DND-41 (cell line): ENCODE measurements at regions not wholly inside any gene's neighbourhood (a gene's known extent, or its start where the extent isn't known, plus 50 kb on each side); places are given as distances from the start of the nearest gene placed in this dataset.

ENCODE experiments used
- ATAC-seq: fragments of 200-7000 bp; cut with Tn5 transposase; 3 replicates; pipeline ENCODE4 v1.9.1; 2021; ENCODE audit warnings: low read depth; ENCODE audit not compliant: insufficient read depth
- DNase-seq: peaks from one replicate; pipeline ENCODE4 v3.0.0-alpha.2; 2020
- H2AFZ ChIP-seq: 2 replicates; pipeline ENCODE4 v1.6.0; 2012; ENCODE audit warnings: low read depth, low read length
- H3K27ac ChIP-seq: 2 replicates; pipeline ENCODE4 v1.5.1; 2012; ENCODE audit warnings: low read length, inconsistent platforms
- H3K27me3 ChIP-seq: fragments of 200-600 bp; sonication (generic); 2 replicates; pipeline ENCODE4 v1.6.0; 2012; ENCODE audit warnings: low read length, mild to moderate bottlenecking, inconsistent platforms; ENCODE audit not compliant: insufficient read depth, poor library complexity
- H3K36me3 ChIP-seq: 2 replicates; pipeline ENCODE4 v1.5.1; 2012; ENCODE audit warnings: low read length, inconsistent platforms; ENCODE audit not compliant: insufficient read depth
- H3K4me1 ChIP-seq: 2 replicates; pipeline ENCODE4 v1.5.1; 2012; ENCODE audit warnings: mild to moderate bottlenecking, low read length; ENCODE audit not compliant: insufficient read depth
- H3K4me2 ChIP-seq: 2 replicates; pipeline ENCODE4 v1.6.0; 2012; ENCODE audit warnings: mild to moderate bottlenecking, moderate library complexity, low read length, inconsistent platforms; ENCODE audit not compliant: insufficient read depth
- H3K4me3 ChIP-seq, 2 experiments: fragments of 200-600 bp in 1 of 2; shearing (Covaris generic) in 1 of 2; 2 replicates each; pipeline ENCODE4 v1.5.1; 2012 to 2016; ENCODE audit warnings: inconsistent platforms in 2 of 2, low read length in 2 of 2, mild to moderate bottlenecking in 2 of 2, low read depth in 1 of 2, moderate library complexity in 1 of 2
- H3K79me2 ChIP-seq: 2 replicates; pipeline ENCODE4 v1.6.0; 2012; ENCODE audit warnings: low read length, inconsistent platforms; ENCODE audit not compliant: insufficient read depth
- H3K9ac ChIP-seq: 2 replicates; pipeline ENCODE4 v1.6.0; 2012; ENCODE audit warnings: low read depth, mild to moderate bottlenecking, inconsistent platforms, low read length, moderate library complexity
- H3K9me3 ChIP-seq: 2 replicates; pipeline ENCODE4 v1.5.1; 2012; ENCODE audit warnings: low read length, moderate library complexity, mild to moderate bottlenecking, inconsistent platforms; ENCODE audit not compliant: insufficient read depth, severe bottlenecking
- H4K20me1 ChIP-seq: 2 replicates; pipeline ENCODE4 v1.6.0; 2012; ENCODE audit warnings: low read length; ENCODE audit not compliant: insufficient read depth
- EZH2 ChIP-seq: IDR thresholded peaks from 3 replicates; pipeline ENCODE4 v1.6.1; 2012; ENCODE audit warnings: borderline replicate concordance, low read depth, mild to moderate bottlenecking, moderate library complexity, low read length, inconsistent platforms; ENCODE audit not compliant: severe bottlenecking
- TF ChIP-seq, protein P1 (sequence below): IDR thresholded peaks from 2 replicates; pipeline ENCODE4 v1.5.1; 2012; ENCODE audit warnings: borderline replicate concordance, low read length, moderate library complexity, mild to moderate bottlenecking; ENCODE audit not compliant: poor library complexity, severe bottlenecking; ENCODE audit errors: extremely low read depth

GRCh38 chr3:18019161-18019495, 276.7 kb upstream of the TBC1D5 start:
- H4K20me1 ChIP-seq: no peaks in the 10 kb centered on the region
- peaks cover 46% of the 10 kb centered on the region for H3K4me1 ChIP-seq
- no peak for DNase-seq
- TF ChIP-seq, protein P1, sequence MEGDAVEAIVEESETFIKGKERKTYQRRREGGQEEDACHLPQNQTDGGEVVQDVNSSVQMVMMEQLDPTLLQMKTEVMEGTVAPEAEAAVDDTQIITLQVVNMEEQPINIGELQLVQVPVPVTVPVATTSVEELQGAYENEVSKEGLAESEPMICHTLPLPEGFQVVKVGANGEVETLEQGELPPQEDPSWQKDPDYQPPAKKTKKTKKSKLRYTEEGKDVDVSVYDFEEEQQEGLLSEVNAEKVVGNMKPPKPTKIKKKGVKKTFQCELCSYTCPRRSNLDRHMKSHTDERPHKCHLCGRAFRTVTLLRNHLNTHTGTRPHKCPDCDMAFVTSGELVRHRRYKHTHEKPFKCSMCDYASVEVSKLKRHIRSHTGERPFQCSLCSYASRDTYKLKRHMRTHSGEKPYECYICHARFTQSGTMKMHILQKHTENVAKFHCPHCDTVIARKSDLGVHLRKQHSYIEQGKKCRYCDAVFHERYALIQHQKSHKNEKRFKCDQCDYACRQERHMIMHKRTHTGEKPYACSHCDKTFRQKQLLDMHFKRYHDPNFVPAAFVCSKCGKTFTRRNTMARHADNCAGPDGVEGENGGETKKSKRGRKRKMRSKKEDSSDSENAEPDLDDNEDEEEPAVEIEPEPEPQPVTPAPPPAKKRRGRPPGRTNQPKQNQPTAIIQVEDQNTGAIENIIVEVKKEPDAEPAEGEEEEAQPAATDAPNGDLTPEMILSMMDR: no peak
- no peak for TF ChIP-seq EZH2
- H3K9ac ChIP-seq: peak overlapping the region; percentile 51
- no peaks in the 10 kb centered on the region for H3K79me2 ChIP-seq
- H3K4me2 ChIP-seq: peak overlapping the region; percentile 54
- no peak for ATAC-seq
- H3K36me3 ChIP-seq: no peaks in the 10 kb centered on the region
- no peaks in the 10 kb centered on the region for H3K27me3 ChIP-seq
- H3K27ac ChIP-seq: peak overlapping the region; percentile 95
- peak overlapping the region; percentile 42 for H2AFZ ChIP-seq
- peak overlapping the region in 1 of 2 experiments; percentile 7; a peak in 1 of 4 replicates for H3K4me3 ChIP-seq
- H3K9me3 ChIP-seq: no peaks in the 10 kb centered on the region

DNA sequence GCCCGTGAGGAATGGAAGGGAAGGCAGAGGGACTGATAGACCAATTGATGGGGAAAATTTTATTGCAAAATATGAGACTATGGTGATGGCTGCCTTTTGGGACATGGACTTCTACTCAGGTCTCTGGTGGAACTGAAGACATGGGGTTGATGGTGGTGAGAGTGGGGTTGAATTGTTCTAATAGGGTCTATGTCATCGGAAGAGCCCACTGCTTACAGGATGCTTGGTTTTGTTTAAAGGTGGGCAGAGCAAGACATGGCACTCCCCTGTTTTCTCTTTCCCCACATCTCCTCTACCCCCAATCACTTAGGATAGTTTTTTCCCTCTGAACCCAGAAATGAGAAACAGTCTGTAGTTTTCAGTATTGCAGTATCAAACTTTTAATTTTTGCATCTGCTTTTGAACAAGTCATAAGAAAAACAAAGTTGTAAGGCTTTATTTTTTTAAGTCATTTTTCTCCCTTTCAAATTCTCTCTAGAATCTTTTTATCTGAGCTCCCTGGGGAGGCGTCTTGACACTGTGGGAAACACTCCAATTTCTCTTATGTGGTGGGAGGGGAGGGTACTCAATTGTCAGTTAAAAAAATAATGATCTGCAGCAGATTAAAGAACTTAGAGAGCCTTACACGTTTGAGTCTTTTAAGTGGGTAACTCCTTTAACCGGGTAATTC, 276.2 kb upstream of the TBC1D5 start:
- H4K20me1 ChIP-seq: no peaks in the 10 kb centered on the region
- H2AFZ ChIP-seq: peak overlapping the region; percentile 42
- peak overlapping the region; percentile 95 for H3K27ac ChIP-seq
- H3K36me3 ChIP-seq: no peaks in the 10 kb centered on the region
- TF ChIP-seq EZH2: no peak
- TF ChIP-seq, protein P1: no peak
- peaks cover 50% of the 10 kb centered on the region for H3K4me1 ChIP-seq
- no peaks in the 10 kb centered on the region for H3K79me2 ChIP-seq
- H3K27me3 ChIP-seq: no peaks in the 10 kb centered on the region
- ATAC-seq (peak; percentile 90), DNase-seq (peak; percentile 77)
- H3K4me3 ChIP-seq: peak overlapping the region in 1 of 2 experiments; percentile 32; a peak in 2 of 4 replicates
- H3K9me3 ChIP-seq: no peaks in the 10 kb centered on the region
- H3K9ac ChIP-seq: peak overlapping the region; percentile 51
- H3K4me2 ChIP-seq: peak overlapping the region; percentile 54

DNA sequence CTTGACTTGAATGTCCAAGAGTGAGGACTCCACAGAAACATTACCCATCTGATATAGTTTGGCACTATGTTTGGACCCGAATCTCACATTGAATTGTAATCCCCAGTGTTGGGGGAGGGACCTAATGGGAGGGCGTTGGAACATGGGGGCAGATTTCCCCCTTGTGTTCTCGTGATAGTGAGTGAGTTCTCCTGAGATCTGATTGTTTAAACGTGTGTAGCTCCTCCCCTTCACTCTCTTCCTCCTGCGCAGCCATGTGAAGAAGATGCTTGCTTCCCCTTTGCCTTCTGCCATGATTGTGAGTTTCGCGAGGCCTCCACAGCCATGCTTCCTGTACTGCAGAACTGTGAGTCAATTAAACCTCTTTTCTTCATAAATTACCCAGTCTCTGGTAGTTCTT, 273.9 kb upstream of the TBC1D5 start:
- Histone ChIP-seq H3K27ac (peak overlapping the region; percentile 2), H3K27me3 (no peaks in the 10 kb centered on the region), H3K4me2 (no peak overlapping the region), H3K36me3 (no peaks in the 10 kb centered on the region), H3K79me2 (no peaks in the 10 kb centered on the region), H2AFZ (no peak overlapping the region), H4K20me1 (no peaks in the 10 kb centered on the region), H3K4me3 (no peak overlapping the region), H3K4me1 (peaks cover 68% of the 10 kb centered on the region), H3K9me3 (no peaks in the 10 kb centered on the region), H3K9ac (no peak overlapping the region)
- no peak for ATAC-seq
- no peak for DNase-seq
- no peak for TF ChIP-seq EZH2

DNA sequence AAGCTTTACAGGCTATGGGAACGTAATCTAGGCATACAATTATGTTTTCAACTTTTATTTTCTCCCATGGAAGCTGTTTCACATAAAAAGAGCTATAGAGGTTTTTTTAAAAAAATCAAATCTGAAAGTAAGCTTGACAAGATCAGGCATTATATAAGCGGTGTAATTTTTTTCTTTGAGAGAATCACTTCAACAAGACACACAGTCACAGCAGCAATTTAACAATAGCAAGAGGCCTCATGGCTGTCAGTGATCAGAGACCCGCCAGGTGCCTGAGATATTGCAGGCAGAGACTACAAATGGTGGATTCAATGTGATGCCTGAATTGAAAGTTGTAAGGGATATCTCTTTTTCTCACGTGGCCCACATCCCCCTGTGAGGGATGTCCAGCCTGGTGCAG, 270.5 kb upstream of the TBC1D5 start:
- no peak for TF ChIP-seq EZH2
- TF ChIP-seq, protein P1: no peak
- Histone ChIP-seq H3K9me3 (no peaks in the 10 kb centered on the region), H3K4me1 (peaks cover 76% of the 10 kb centered on the region), H3K9ac (peak overlapping the region; percentile 41), H3K4me3 (no peak overlapping the region), H3K27me3 (no peaks in the 10 kb centered on the region), H2AFZ (peak overlapping the region; percentile 45; the same call in 1 of the 2 replicates), H4K20me1 (no peaks in the 10 kb centered on the region), H3K4me2 (0 out of 2 replicates have a peak overlapping the region, but pooled peaks have one; percentile 12), H3K79me2 (no peaks in the 10 kb centered on the region), H3K27ac (peak overlapping the region; percentile 83), H3K36me3 (no peaks in the 10 kb centered on the region)
- DNase-seq (no peak), ATAC-seq (no peak)
